ENCODE measurements at regions not wholly inside any gene's neighbourhood (a gene's known extent, or its start where the extent isn't known, plus 50 kb on each side); places are given as distances from the start of the nearest gene placed in this dataset.

DNA sequence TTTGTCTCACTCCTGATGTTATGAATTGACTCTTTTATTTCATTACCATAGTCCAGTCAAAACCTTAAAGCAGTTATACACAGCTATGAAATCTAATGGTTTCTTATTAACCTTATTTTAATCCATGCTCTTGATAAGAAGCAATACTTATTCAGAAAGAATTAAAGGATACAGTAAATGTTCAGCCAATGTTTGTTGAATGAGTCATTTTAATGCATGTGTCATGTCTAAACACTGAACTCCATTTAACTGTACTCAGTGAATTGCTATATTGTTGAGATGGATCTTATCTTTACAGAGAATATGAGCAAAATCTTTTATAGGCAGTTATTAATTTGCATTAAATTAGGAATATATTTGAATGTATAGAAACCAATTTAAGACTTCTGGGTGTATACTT, 135.1 kb upstream of the TFPI start:
- TF ChIP-seq, protein P1, sequence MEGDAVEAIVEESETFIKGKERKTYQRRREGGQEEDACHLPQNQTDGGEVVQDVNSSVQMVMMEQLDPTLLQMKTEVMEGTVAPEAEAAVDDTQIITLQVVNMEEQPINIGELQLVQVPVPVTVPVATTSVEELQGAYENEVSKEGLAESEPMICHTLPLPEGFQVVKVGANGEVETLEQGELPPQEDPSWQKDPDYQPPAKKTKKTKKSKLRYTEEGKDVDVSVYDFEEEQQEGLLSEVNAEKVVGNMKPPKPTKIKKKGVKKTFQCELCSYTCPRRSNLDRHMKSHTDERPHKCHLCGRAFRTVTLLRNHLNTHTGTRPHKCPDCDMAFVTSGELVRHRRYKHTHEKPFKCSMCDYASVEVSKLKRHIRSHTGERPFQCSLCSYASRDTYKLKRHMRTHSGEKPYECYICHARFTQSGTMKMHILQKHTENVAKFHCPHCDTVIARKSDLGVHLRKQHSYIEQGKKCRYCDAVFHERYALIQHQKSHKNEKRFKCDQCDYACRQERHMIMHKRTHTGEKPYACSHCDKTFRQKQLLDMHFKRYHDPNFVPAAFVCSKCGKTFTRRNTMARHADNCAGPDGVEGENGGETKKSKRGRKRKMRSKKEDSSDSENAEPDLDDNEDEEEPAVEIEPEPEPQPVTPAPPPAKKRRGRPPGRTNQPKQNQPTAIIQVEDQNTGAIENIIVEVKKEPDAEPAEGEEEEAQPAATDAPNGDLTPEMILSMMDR (IDR thresholded peaks at IDR 0.05): no peak
- TF ChIP-seq POLR2A (IDR thresholded peaks at IDR 0.05): no peak

Measured in testis (tissue), 2 donors.